Transverse colon (tissue), 4 donors: ENCODE measurements at regions not wholly inside any gene's neighbourhood (a gene's known extent, or its start where the extent isn't known, plus 50 kb on each side); places are given as distances from the start of the nearest gene placed in this dataset.

Experiments
- DNase-seq: peaks from one replicate; pipeline ENCODE4 v3.0.0-alpha.2; 2019
- H3K27ac ChIP-seq, 4 donors: fragments of 200-600 bp; sonication (generic); 2 replicates each; pipeline ENCODE4 v1.5.1; 2016 to 2018; ENCODE audit warnings: inconsistent platforms in 4 of 4
- H3K27me3 ChIP-seq: fragments of 200-600 bp; sonication (generic); 2 replicates; pipeline ENCODE4 v1.5.1; 2017; ENCODE audit warnings: inconsistent platforms
- H3K36me3 ChIP-seq, 4 donors: fragments of 200-600 bp; sonication (generic); 2 replicates each; pipeline ENCODE4 v1.5.1; 2017 to 2019; ENCODE audit warnings: inconsistent platforms in 4 of 4
- H3K4me1 ChIP-seq, 4 donors: fragments of 200-600 bp; sonication (generic); 2 replicates each; pipeline ENCODE4 v1.5.1; 2017 to 2020; ENCODE audit warnings: inconsistent platforms in 4 of 4
- H3K4me3 ChIP-seq, 4 donors: fragments of 200-600 bp; sonication (generic); 1 replicate in 1 of 4; 2 replicates in 3 of 4; pipeline versions ENCODE4 v1.5.1 to v1.6.1; 2017 to 2019; ENCODE audit warnings: inconsistent platforms in 4 of 4
- H3K9me3 ChIP-seq, 2 donors: fragments of 200-600 bp; sonication (generic); 2 replicates each; pipeline ENCODE4 v1.5.1; 2017 to 2019; ENCODE audit warnings: inconsistent platforms in 2 of 2
- EP300 ChIP-seq: sonication (generic); formaldehyde crosslinking; IDR thresholded peaks from one replicate; pipeline ENCODE4 v1.6.1; 2017; ENCODE audit warnings: antibody characterized with exemption, low read depth
- POLR2A ChIP-seq: fragments of 450-650 bp; IDR thresholded peaks from one replicate; pipeline ENCODE4 v1.6.1; 2016; ENCODE audit warnings: antibody characterized with exemption, mild to moderate bottlenecking, moderate library complexity
- POLR2AphosphoS5 ChIP-seq, 3 donors: sonication (generic); formaldehyde crosslinking; IDR thresholded peaks; one replicate each; pipeline ENCODE4 v1.6.1; 2016; ENCODE audit warnings: antibody characterized with exemption in 3 of 3
- WGBS, 2 donors: methylation state at CpG; one replicate each; pipeline ENCODE4 v1.1.5; 2018; ENCODE audit warnings: low coverage in 1 of 2; 5-methylcytosine and 5-hydroxymethylcytosine counted together
- in situ Hi-C, 4 donors: fragments of 200-750 bp; cut with MboI; loops; one replicate each; pipeline versions ENCODE4 v1.15.0 to v1.15.1; 2017; ENCODE audit warnings: low sequenced_read_pairs in 3 of 4, low pct_ligation_motif_present in 1 of 4, low pct_unique_long_range_greater_than_20kb in 1 of 4
- intact Hi-C: fragments of 100-400 bp; cut with DNase I; formaldehyde crosslinking; loops from one replicate; pipeline ENCODE4 v1.15.1; 2023; ENCODE audit warnings: low total_unique reads
- TF ChIP-seq, protein P1 (sequence below), 5 experiments: fragments of 200-600 bp in 3 of 5; fragments of 450-650 bp in 2 of 5; sonication (generic) in 3 of 5; IDR thresholded peaks; 1 replicate in 2 of 5; 2 replicates in 3 of 5; pipeline ENCODE4 v1.5.1; 2016 to 2017; ENCODE audit warnings: antibody characterized with exemption in 5 of 5, inconsistent platforms in 3 of 5, mild to moderate bottlenecking in 2 of 5, moderate library complexity in 1 of 5

DNA sequence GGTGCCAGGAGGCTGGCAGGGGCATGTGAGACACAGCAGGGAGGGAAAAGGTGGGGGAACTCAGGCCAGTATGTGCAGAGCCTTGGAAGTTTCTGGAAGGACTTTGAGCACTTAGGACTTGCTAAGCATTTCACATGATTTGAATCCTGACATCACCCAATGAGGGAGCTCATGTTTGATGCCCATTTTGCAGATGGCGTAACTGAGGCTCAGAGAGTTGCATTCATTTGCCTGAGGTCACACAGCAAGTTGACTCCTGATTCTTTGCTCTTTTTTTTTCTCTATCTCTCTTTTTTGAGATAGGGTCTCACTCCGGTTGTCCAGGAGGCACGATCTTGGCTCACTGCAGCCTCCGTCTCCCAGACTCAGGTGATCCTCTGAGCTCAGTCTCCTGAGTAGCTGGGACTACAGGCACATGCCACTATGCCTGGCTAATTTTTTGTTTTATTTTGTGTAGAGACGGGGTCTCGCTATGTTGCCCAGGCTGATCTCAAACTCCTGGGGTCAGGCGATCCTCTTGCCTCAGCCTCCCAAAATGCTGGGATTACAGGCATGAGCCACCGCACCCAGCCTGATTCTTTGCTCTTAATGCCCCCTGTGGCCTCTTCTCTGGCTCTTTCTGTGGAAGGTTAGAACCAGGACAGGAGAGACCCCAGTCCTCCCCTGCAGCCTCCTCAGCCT, 246.1 kb downstream of the RBM19 start:
- Histone ChIP-seq H3K9me3 (no peaks in the 10 kb centered on the region), H3K4me1 (no peaks in the 10 kb centered on the region), H3K27ac (no peak overlapping the region), H3K27me3 (peaks cover 8% of the 10 kb centered on the region), H3K36me3 (no peaks in the 10 kb centered on the region), H3K4me3 (no peak overlapping the region)
- DNase-seq: no peak
- 86 to 100% methylated on average over 6 to 8 of the region's 8 CpGs for WGBS, 2 donors
- intact Hi-C loops: no loop called here
- in situ Hi-C loops: no loop called here
- TF ChIP-seq, protein P1, sequence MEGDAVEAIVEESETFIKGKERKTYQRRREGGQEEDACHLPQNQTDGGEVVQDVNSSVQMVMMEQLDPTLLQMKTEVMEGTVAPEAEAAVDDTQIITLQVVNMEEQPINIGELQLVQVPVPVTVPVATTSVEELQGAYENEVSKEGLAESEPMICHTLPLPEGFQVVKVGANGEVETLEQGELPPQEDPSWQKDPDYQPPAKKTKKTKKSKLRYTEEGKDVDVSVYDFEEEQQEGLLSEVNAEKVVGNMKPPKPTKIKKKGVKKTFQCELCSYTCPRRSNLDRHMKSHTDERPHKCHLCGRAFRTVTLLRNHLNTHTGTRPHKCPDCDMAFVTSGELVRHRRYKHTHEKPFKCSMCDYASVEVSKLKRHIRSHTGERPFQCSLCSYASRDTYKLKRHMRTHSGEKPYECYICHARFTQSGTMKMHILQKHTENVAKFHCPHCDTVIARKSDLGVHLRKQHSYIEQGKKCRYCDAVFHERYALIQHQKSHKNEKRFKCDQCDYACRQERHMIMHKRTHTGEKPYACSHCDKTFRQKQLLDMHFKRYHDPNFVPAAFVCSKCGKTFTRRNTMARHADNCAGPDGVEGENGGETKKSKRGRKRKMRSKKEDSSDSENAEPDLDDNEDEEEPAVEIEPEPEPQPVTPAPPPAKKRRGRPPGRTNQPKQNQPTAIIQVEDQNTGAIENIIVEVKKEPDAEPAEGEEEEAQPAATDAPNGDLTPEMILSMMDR (IDR thresholded peaks at IDR 0.05): no peak
- TF ChIP-seq EP300: no peak
- TF ChIP-seq POLR2A: no peak
- TF ChIP-seq POLR2AphosphoS5 (IDR thresholded peaks at IDR 0.05): no peak

DNA sequence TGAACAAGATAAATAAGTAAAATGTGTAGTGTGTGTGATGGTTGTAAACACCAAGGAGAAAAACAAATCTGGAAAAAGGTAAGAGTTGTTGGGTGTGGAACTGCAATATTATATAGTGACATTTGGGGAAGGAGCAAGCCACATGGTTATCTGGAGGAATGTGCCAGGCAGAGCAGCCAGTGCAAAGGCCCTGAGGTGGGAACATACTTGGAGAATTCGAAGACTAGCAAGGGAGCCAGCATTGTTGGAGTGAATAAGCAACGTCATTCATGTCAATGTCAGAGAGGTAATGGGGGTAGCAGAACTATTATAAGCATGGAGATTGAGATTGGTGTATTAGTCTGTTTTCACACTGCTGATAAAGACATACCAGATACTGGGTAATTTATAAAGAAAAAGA, 241.5 kb upstream of the LHX5 start:
- H3K9me3 ChIP-seq: no peaks in the 10 kb centered on the region
- H3K4me1 ChIP-seq: no peaks in the 10 kb centered on the region
- no peak for DNase-seq
- H3K27me3 ChIP-seq: no peaks in the 10 kb centered on the region
- intact Hi-C loops (no loop called here), in situ Hi-C loops (no loop called here)
- no peaks in the 10 kb centered on the region for H3K36me3 ChIP-seq
- no peak for TF ChIP-seq POLR2A
- no peak for TF ChIP-seq EP300
- TF ChIP-seq POLR2AphosphoS5 (IDR thresholded peaks at IDR 0.05): no peak
- TF ChIP-seq, protein P1 (IDR thresholded peaks at IDR 0.05): no peak
- WGBS, 2 donors: 50 to 71% methylated on average over 2 of the region's 2 CpGs
- no peak overlapping the region for H3K27ac ChIP-seq
- H3K4me3 ChIP-seq: no peak overlapping the region

DNA sequence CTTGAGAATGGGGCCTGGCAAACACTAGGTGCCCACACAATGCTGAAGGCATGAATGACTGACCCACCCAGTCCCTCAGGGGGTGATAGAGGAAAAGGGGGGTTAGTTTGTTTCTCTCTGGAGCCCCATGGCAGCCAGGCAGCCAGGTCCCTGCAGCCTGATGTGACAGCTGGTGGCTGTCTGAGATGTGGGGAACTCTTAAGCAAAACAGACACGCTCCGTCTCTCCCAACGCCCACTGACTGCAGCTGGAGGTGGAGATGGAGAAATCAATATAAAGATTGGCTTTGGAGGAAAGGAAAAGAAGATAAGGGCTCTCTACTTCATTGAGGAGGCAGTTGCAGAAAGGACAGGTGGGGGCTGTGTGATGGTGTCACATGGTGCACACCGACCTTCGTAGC, 240.8 kb upstream of the LHX5 start:
- H3K27ac ChIP-seq: no peak overlapping the region
- DNase-seq: no peak
- TF ChIP-seq EP300 (no peak), POLR2AphosphoS5 (IDR thresholded peaks at IDR 0.05) (no peak), POLR2A (no peak)
- TF ChIP-seq, protein P1 (IDR thresholded peaks at IDR 0.05): no peak
- H3K4me1 ChIP-seq: no peaks in the 10 kb centered on the region
- no peaks in the 10 kb centered on the region for H3K27me3 ChIP-seq
- H3K4me3 ChIP-seq: no peak overlapping the region
- no peaks in the 10 kb centered on the region for H3K9me3 ChIP-seq
- WGBS, 2 donors: 83 to 100% methylated on average over 2 to 5 of the region's 5 CpGs
- intact Hi-C loops (no loop called here), in situ Hi-C loops (no loop called here)
- no peaks in the 10 kb centered on the region for H3K36me3 ChIP-seq

DNA sequence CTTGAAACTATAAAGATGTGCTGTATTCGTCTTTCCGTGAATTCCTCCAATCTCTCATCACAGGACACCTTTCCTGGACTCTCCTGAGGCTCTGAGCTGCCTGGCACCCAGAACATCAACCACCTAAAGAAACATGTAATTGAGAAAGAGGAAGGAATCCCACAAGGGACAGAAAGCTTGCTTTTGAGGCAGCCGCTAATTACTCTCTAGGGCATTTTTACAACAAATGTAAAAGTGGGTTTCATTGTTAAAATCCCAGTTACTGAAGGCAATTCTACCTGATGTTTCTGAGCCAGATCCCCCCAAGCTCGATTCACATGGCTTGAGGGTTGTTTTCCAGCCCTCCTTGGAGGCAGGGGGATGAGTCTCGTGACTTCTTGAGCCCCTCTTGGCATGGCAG, 238.5 kb upstream of the LHX5 start:
- DNase-seq: no peak
- Histone ChIP-seq H3K4me1 (no peaks in the 10 kb centered on the region), H3K4me3 (no peak overlapping the region), H3K27me3 (no peaks in the 10 kb centered on the region), H3K9me3 (no peaks in the 10 kb centered on the region), H3K27ac (no peak overlapping the region), H3K36me3 (no peaks in the 10 kb centered on the region)
- in situ Hi-C loops (no loop called here), intact Hi-C loops (no loop called here)
- TF ChIP-seq POLR2AphosphoS5 (IDR thresholded peaks at IDR 0.05): no peak
- TF ChIP-seq, protein P1 (IDR thresholded peaks at IDR 0.05): no peak
- no peak for TF ChIP-seq EP300
- TF ChIP-seq POLR2A: no peak
- WGBS, 2 donors: 56 to 70% methylated on average over 3 to 5 of the region's 5 CpGs
